ENCODE measurements at regions not wholly inside any gene's neighbourhood (a gene's known extent, or its start where the extent isn't known, plus 50 kb on each side); places are given as distances from the start of the nearest gene placed in this dataset.

DNA sequence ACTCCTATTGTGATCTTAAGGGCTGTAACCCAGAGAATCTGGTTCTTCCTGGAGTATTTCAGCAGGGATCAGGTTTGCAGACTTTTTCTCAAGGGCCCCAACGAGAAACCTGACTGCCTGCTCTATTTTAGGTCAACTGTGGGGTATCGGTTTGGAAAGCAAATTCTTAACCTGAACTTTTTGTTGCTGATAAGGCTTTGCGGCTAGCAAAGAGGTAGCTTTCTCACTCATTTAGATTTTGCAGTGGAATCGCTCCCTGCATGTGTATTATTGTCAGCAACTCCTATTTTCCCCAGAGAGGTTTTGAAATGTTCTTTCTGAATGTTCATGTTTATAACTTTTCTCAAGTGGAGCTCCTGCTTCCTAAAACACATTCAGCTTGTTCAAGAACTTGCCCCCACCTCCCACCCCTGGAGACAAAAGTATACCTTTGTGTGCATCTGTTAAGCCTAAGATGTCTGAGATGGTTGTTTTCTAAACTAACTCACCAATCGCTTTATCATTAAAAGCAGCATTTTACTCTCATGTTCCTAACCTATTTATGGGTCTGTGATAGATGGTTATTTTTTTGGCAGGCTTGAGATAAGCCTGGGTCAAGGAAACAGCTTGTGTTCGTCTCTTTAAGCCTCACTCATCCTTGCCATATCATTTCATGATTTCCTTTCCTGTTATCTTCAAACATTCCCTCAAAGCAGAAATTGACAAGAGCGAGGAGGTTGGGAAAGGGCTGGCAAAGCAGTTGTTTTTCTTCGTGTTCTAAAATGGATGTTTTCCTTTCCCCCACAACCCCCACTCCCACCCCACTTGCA is 129.8 kb downstream of the BAMBI start:
- TF ChIP-seq, protein P1, sequence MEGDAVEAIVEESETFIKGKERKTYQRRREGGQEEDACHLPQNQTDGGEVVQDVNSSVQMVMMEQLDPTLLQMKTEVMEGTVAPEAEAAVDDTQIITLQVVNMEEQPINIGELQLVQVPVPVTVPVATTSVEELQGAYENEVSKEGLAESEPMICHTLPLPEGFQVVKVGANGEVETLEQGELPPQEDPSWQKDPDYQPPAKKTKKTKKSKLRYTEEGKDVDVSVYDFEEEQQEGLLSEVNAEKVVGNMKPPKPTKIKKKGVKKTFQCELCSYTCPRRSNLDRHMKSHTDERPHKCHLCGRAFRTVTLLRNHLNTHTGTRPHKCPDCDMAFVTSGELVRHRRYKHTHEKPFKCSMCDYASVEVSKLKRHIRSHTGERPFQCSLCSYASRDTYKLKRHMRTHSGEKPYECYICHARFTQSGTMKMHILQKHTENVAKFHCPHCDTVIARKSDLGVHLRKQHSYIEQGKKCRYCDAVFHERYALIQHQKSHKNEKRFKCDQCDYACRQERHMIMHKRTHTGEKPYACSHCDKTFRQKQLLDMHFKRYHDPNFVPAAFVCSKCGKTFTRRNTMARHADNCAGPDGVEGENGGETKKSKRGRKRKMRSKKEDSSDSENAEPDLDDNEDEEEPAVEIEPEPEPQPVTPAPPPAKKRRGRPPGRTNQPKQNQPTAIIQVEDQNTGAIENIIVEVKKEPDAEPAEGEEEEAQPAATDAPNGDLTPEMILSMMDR (conservative IDR thresholded peaks at IDR 0.05; ENCODE audit: low read depth in 2 of 2), result no peak
- TF ChIP-seq EZH2phosphoT487 (IDR thresholded peaks at IDR 0.05; ENCODE audit: unreplicated experiment) (no peak), EZH2 (IDR thresholded peaks at IDR 0.05; ENCODE audit: low read depth, unreplicated experiment) (no peak), JUNB (IDR thresholded peaks at IDR 0.05; ENCODE audit: unreplicated experiment) (no peak), STAT1 (IDR thresholded peaks at IDR 0.05; ENCODE audit: unreplicated experiment) (no peak), POLR2AphosphoS5 (IDR thresholded peaks at IDR 0.05; ENCODE audit: low read depth) (no peak), ZNF114 (CRISPR knock-in tag; IDR thresholded peaks at IDR 0.05) (no peak)
- TF ChIP-seq, protein P2, sequence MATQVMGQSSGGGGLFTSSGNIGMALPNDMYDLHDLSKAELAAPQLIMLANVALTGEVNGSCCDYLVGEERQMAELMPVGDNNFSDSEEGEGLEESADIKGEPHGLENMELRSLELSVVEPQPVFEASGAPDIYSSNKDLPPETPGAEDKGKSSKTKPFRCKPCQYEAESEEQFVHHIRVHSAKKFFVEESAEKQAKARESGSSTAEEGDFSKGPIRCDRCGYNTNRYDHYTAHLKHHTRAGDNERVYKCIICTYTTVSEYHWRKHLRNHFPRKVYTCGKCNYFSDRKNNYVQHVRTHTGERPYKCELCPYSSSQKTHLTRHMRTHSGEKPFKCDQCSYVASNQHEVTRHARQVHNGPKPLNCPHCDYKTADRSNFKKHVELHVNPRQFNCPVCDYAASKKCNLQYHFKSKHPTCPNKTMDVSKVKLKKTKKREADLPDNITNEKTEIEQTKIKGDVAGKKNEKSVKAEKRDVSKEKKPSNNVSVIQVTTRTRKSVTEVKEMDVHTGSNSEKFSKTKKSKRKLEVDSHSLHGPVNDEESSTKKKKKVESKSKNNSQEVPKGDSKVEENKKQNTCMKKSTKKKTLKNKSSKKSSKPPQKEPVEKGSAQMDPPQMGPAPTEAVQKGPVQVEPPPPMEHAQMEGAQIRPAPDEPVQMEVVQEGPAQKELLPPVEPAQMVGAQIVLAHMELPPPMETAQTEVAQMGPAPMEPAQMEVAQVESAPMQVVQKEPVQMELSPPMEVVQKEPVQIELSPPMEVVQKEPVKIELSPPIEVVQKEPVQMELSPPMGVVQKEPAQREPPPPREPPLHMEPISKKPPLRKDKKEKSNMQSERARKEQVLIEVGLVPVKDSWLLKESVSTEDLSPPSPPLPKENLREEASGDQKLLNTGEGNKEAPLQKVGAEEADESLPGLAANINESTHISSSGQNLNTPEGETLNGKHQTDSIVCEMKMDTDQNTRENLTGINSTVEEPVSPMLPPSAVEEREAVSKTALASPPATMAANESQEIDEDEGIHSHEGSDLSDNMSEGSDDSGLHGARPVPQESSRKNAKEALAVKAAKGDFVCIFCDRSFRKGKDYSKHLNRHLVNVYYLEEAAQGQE (IDR thresholded peaks at IDR 0.05; ENCODE audit: unreplicated experiment), result no peak
- TF ChIP-seq, protein P3, sequence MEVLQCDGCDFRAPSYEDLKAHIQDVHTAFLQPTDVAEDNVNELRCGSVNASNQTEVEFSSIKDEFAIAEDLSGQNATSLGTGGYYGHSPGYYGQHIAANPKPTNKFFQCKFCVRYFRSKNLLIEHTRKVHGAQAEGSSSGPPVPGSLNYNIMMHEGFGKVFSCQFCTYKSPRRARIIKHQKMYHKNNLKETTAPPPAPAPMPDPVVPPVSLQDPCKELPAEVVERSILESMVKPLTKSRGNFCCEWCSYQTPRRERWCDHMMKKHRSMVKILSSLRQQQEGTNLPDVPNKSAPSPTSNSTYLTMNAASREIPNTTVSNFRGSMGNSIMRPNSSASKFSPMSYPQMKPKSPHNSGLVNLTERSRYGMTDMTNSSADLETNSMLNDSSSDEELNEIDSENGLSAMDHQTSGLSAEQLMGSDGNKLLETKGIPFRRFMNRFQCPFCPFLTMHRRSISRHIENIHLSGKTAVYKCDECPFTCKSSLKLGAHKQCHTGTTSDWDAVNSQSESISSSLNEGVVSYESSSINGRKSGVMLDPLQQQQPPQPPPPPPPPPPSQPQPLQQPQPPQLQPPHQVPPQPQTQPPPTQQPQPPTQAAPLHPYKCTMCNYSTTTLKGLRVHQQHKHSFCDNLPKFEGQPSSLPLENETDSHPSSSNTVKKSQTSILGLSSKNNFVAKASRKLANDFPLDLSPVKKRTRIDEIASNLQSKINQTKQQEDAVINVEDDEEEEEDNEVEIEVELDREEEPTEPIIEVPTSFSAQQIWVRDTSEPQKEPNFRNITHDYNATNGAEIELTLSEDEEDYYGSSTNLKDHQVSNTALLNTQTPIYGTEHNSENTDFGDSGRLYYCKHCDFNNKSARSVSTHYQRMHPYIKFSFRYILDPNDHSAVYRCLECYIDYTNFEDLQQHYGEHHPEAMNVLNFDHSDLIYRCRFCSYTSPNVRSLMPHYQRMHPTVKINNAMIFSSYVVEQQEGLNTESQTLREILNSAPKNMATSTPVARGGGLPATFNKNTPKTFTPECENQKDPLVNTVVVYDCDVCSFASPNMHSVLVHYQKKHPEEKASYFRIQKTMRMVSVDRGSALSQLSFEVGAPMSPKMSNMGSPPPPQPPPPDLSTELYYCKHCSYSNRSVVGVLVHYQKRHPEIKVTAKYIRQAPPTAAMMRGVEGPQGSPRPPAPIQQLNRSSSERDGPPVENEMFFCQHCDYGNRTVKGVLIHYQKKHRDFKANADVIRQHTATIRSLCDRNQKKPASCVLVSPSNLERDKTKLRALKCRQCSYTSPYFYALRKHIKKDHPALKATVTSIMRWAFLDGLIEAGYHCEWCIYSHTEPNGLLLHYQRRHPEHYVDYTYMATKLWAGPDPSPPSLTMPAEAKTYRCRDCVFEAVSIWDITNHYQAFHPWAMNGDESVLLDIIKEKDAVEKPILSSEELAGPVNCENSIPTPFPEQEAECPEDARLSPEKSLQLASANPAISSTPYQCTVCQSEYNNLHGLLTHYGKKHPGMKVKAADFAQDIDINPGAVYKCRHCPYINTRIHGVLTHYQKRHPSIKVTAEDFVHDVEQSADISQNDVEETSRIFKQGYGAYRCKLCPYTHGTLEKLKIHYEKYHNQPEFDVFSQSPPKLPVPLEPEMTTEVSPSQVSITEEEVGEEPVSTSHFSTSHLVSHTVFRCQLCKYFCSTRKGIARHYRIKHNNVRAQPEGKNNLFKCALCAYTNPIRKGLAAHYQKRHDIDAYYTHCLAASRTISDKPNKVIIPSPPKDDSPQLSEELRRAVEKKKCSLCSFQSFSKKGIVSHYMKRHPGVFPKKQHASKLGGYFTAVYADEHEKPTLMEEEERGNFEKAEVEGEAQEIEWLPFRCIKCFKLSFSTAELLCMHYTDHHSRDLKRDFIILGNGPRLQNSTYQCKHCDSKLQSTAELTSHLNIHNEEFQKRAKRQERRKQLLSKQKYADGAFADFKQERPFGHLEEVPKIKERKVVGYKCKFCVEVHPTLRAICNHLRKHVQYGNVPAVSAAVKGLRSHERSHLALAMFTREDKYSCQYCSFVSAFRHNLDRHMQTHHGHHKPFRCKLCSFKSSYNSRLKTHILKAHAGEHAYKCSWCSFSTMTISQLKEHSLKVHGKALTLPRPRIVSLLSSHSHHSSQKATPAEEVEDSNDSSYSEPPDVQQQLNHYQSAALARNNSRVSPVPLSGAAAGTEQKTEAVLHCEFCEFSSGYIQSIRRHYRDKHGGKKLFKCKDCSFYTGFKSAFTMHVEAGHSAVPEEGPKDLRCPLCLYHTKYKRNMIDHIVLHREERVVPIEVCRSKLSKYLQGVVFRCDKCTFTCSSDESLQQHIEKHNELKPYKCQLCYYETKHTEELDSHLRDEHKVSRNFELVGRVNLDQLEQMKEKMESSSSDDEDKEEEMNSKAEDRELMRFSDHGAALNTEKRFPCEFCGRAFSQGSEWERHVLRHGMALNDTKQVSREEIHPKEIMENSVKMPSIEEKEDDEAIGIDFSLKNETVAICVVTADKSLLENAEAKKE (CRISPR knock-in tag; IDR thresholded peaks at IDR 0.05), result no peak

Data from GM23338 (cell line).